NAMALWA (cell line): ENCODE measurements at regions not wholly inside any gene's neighbourhood (a gene's known extent, or its start where the extent isn't known, plus 50 kb on each side); places are given as distances from the start of the nearest gene placed in this dataset.

ENCODE experiments used
- DNase-seq: peaks from one replicate; pipeline ENCODE4 v3.0.0-alpha.2; 2015; ENCODE audit warnings: low spot score

- DNase-seq = no peak
Measured at GRCh38 chr10:4775808-4776207, 50.2 kb upstream of the AKR1E2 start.

GRCh38 chr10:4772202-4772570 is 53.8 kb upstream of the AKR1E2 start:
- DNase-seq = no peak

GRCh38 chr10:4771554-4772201 is 54.3 kb upstream of the AKR1E2 start:
- no peak for DNase-seq

GRCh38 chr10:4770801-4771553 is 55.0 kb upstream of the AKR1E2 start:
- peak; percentile 10 for DNase-seq

GRCh38 chr10:4768416-4768815 is 57.6 kb upstream of the AKR1E2 start:
- DNase-seq = no peak

- DNase-seq = peak; percentile 35
Measured at GRCh38 chr10:4767033-4767814, 58.8 kb upstream of the AKR1E2 start.

- no peak for DNase-seq
Measured at GRCh38 chr10:4766454-4766853, 59.6 kb upstream of the AKR1E2 start.

GRCh38 chr10:4765428-4765827 is 60.6 kb upstream of the AKR1E2 start:
- DNase-seq = no peak

GRCh38 chr10:4763960-4764428 is 62.0 kb upstream of the AKR1E2 start:
- DNase-seq = no peak

- DNase-seq = no peak
Measured at GRCh38 chr10:4763513-4763912, 62.5 kb upstream of the AKR1E2 start.

- DNase-seq = no peak
Measured at GRCh38 chr10:4758256-4758655, 67.8 kb upstream of the AKR1E2 start.

- DNase-seq = no peak
Measured at GRCh38 chr10:4755286-4755989, 70.6 kb upstream of the AKR1E2 start.

GRCh38 chr10:4754143-4754542 is 71.9 kb upstream of the AKR1E2 start:
- DNase-seq = no peak

GRCh38 chr10:4751211-4751610 is 74.8 kb upstream of the AKR1E2 start:
- DNase-seq = no peak

- no peak for DNase-seq
Measured at GRCh38 chr10:4749271-4749574, 76.8 kb upstream of the AKR1E2 start.

GRCh38 chr10:4748491-4749270 is 77.3 kb upstream of the AKR1E2 start:
- no peak for DNase-seq

- DNase-seq = no peak
Measured at GRCh38 chr10:4742217-4742616, 83.8 kb upstream of the AKR1E2 start.

GRCh38 chr10:4740471-4740870 is 85.5 kb upstream of the AKR1E2 start:
- DNase-seq = no peak

GRCh38 chr10:4736608-4737007 is 89.4 kb upstream of the AKR1E2 start:
- no peak for DNase-seq

GRCh38 chr10:4736183-4736582 is 89.8 kb upstream of the AKR1E2 start:
- no peak for DNase-seq

GRCh38 chr10:4733843-4734224 is 92.2 kb upstream of the AKR1E2 start:
- no peak for DNase-seq
